HG02973 (cell line): ENCODE measurements at regions not wholly inside any gene's neighbourhood (a gene's known extent, or its start where the extent isn't known, plus 50 kb on each side); places are given as distances from the start of the nearest gene placed in this dataset.
"Not testable (repeated sequence)": the region's sequence is repeated elsewhere in the genome, so short reads cannot be mapped to it uniquely, and the experiment has no call there.

Experiments used
- ATAC-seq: cut with Tn5 transposase; IDR thresholded peaks from one replicate; pipeline ENCODE4 v1.9.1; 2021; ENCODE audit warnings: moderate library complexity; ENCODE audit not compliant: unreplicated experiment

- no peak for ATAC-seq
These were observed 393.9 kb upstream of the RIOK2 start for GRCh38 chr5:97576956-97577355.

DNA sequence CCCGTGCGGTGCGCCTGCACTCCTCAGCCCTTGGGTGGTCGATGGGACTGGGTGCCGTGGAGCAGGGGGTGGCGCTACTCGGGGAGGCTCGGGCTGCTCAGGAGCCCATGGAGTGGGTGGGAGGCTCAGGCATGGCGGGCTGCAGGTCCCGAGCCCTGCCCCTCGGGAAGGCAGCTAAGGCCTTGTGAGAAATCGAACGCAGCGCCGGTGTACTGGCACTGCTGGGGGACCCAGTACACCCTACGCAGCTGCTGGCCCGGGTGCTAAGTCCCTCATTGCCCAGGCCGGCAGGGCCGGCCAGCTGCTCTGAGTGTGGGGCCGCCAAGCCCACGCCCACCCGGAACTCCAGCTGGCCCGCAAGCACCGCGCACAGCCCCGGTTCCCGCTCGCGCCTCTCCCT is 396.9 kb upstream of the RIOK2 start:
- not testable (repeated sequence) for ATAC-seq

- ATAC-seq = no peak
These were observed 397.7 kb upstream of the RIOK2 start for GRCh38 chr5:97580746-97581145.

DNA sequence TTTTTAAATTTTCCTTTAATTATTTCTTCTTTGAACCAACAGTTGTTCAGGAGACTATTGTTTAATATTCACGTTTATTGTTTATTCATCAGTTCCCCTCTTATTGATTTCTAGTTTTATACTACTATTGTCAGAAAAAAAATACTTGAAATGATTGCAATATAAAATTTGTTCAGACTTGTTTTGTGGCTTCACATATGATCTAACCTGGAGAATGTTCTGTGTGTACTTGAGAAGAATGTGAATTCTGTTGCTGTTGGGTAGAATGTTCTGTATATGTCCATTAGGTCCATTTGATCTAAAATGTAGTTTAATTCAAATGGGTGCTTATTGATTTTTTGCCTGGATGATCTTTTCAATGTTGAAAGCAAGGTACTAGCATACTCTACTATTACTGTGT is 408.7 kb upstream of the RIOK2 start:
- no peak for ATAC-seq

- no peak for ATAC-seq
These were observed 417.4 kb upstream of the RIOK2 start for GRCh38 chr5:97600486-97600885.

DNA sequence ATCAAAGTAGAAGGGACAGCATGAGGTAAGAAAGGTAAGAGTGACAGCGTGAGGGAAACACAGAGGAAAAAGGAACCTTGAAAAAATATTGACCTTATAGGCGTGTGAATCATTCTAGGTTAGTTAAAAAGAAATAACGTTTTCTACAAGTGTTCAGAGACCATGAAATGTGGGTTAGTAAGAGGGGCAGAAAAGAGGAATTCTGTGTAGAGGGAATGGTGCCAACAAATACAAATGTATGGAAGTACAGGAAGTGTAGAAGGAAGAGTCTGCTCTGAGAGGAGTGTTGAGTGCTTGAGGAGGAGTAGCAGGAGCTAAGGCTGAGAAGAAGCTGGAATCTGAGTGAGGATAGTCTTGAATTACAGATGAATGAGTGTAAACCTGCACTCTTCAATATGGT is 418.6 kb upstream of the RIOK2 start:
- no peak for ATAC-seq

- ATAC-seq = no peak
These were observed 423.5 kb upstream of the RIOK2 start for GRCh38 chr5:97606531-97606930.

GRCh38 chr5:97608501-97608900 is 425.5 kb upstream of the RIOK2 start:
- no peak for ATAC-seq

- no peak for ATAC-seq
These were observed 435.7 kb upstream of the RIOK2 start for GRCh38 chr5:97618721-97619120.

- ATAC-seq = no peak
These were observed 440.4 kb upstream of the RIOK2 start for GRCh38 chr5:97623441-97623840.

- no peak for ATAC-seq
These were observed 441.8 kb upstream of the RIOK2 start for GRCh38 chr5:97624886-97625285.

- ATAC-seq = no peak
These were observed 444.2 kb upstream of the RIOK2 start for GRCh38 chr5:97627272-97627671.

- ATAC-seq = no peak
These were observed 445.0 kb upstream of the RIOK2 start for GRCh38 chr5:97628031-97628430.

- ATAC-seq = no peak
These were observed 445.8 kb upstream of the RIOK2 start for GRCh38 chr5:97628807-97629206.

DNA sequence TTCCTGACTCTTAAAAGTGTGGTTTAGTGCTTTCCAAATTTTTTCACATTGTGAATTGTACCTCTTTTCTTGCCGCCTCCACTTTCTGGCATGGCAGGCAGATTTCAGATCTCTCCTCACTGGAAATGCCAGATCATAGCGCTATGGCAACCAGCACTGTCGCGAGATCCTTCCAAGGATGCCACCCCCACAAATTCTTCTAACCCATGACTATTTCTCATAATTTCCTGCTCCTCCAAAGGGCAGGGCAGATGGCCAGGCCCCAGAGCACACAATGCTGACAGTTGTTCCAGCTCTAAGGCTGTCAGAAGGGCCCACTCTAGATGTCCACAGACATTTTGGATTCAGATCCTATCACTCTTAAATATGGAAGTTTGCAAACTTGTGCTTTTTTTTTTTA is 446.2 kb upstream of the RIOK2 start:
- ATAC-seq = no peak

GRCh38 chr5:97635553-97635952 is 452.5 kb upstream of the RIOK2 start:
- peak; percentile 54 for ATAC-seq

DNA sequence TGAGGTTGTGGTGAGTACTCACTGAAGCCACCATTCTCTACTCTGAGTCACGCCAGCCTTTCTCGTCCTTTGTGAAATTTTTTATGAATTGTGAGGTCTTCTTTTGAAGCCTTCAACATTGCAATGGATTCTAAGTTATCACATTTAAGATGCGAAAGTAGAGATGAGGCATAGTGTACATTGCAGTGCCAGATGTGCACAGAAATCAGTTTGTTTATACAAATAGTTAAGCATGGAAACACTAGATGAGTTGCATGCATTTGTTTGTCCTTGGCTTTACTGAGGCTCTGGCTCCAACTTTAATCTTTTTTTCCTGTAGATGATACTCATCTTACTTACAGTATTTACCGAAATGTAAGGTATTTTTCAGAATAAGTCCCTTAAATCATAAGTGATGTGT is 453.7 kb upstream of the RIOK2 start:
- ATAC-seq = no peak

DNA sequence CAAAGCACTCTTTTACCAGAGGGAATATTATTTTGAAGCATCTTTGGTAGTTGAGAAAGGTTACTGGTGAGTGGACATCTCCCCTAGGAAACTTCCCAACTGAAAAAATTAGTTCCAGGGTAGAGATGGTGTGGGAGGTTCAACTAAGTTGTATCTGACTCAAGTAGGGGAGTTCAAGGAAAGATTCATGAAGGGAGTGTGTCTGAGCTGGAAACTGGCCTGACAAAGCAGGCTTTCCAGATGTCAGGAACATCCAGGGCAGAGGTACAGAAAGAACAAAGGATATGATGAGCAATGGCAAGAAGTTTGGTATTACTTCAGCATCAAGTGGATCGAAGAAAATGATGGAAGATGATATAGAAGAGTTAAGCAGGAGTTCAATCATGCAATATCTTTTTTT is 458.0 kb upstream of the RIOK2 start:
- ATAC-seq = no peak

- ATAC-seq = no peak
These were observed 461.2 kb upstream of the RIOK2 start for GRCh38 chr5:97644206-97644605.

DNA sequence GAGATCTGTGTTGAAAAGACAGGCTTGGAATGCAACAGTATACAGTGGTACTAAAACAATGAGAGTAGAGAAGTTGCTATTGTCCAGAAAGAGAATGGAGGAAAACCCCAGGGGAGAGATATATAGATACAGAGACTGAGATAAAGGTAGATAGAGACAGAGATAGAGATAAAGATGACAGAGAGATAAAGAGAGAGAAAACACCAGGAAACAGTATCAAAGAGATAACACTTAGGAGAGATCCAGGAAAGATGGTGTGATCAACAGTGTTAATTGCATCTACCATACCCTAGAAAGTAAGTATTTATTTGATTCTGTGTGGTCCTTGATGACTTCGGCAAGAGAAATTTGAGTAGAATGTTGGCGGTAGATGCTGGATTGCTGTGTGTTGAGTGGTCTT is 461.8 kb upstream of the RIOK2 start:
- no peak for ATAC-seq

DNA sequence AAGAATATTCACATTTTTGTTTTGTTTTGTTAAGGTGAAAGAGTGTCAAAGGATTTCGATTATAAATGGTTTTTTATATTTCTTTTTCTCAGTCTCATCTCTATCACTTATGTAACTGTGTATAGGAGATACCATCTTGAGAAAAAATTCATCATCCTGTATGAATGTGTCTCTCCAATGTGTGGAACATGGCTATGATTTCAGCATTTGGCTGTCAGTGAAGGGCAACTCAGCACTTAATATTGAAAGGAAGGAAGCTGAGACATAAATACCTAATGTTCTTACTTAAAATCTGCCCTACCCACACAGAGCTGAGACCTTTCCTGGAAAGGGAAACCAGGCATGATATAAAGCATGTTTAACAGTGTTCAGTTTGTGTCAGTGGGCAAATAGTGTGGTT is 474.2 kb upstream of the RIOK2 start:
- no peak for ATAC-seq

- ATAC-seq = no peak
These were observed 475.3 kb upstream of the RIOK2 start for GRCh38 chr5:97658116-97658900.

GRCh38 chr5:97666783-97667182 is 483.7 kb upstream of the RIOK2 start:
- no peak for ATAC-seq
